Ammon's horn (tissue), 1 donor: ENCODE measurements at regions not wholly inside any gene's neighbourhood (a gene's known extent, or its start where the extent isn't known, plus 50 kb on each side); places are given as distances from the start of the nearest gene placed in this dataset.
A peak's percentile ranks its signal among the peaks of the same experiment; 100 is the strongest.
"Not testable (repeated sequence)": the region's sequence is repeated elsewhere in the genome, so short reads cannot be mapped to it uniquely, and the experiment has no call there.

ENCODE experiments used
- DNase-seq: peaks from one replicate; pipeline ENCODE4 v3.0.0-alpha.2; 2016; ENCODE audit warnings: low spot score

- DNase-seq, result no peak
These were observed 647.8 kb downstream of the CDH9 start for GRCh38 chr5:26390608-26391007.

DNA sequence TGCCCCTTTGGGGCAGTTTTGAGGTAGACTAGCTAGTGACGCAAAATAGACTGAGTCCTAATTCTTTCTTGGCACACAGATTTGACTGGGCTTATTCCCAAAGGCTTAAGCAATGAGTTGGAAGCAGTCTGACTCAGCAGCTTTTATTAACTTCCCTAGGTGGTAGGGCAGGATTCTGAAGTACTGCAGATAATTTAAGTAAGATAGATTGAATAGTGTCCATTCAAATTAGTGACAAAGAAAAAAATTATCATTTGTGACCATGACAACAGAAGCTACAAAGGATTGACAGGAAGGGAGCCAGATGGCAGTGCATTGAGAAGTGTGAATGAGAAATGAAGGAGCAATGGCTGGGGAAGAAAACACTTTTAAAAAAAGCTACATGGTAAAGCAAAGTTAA, 649.4 kb downstream of the CDH9 start:
- peak; percentile 58 for DNase-seq

DNA sequence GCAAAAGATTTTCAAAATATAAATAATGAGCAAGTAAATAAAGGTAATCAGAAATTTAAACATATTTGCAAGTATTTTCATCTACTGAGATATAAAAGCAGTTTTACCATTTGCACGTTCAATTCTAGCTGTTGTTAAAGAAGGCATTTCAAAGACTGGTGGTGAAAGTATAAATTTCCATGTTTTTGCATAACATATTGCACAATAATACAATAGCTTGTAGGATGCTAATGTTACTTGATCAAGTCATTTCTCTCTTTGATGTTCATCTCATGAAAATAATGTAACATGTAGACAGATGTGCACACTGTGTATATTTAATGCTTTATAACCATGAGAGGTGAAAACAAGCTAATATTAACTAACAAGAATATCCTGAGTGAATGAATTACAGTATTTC, 651.9 kb downstream of the CDH9 start:
- DNase-seq, result no peak

DNA sequence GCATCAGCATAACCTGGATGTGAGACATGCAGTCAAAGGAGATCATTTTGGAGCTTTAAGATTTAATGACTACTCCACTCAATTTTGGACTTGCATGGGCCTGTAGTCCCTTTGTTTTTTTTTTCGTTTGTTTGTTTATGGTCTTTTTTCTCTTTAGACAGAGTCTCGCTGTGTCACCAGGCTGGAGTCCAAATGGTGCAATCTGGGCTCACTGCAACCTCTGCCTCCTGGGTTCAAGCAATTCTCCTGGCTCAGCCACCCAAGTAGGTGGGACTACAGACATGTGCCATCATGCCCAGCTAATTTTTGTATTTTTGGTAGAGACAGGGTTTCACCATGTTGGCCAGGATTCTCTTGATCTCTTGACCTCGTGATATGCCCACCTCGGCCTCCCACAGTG, 673.8 kb downstream of the CDH9 start:
- not testable (repeated sequence) for DNase-seq

DNA sequence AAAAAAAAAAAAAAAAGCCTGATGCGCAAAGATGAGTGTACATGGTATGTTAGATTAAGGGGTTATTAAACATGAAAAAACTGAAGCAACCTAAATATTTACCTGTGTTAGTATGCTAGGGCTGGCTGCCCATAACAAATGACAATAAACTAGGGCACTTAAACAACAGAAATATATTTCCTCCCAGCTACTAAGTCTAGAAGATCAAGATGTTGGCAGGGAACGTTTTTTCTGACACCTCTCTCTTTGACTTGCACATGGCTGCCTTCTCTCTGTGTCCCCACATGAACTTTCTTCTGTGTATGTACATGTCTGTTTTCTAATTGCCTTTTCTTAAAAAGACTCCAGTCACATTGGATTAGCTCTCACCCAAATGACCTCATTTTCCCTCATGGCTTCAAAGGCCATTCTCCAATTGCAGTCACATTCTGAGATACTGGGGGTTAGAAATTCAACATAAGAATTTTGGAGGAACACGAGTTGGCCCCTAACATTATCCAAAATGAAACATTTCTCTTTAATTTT, 694.5 kb downstream of the CDH9 start:
- DNase-seq, result no peak

- DNase-seq, result no peak
These were observed 698.8 kb downstream of the CDH9 start for GRCh38 chr5:26339576-26339975.

GRCh38 chr5:26329562-26330189, 708.7 kb downstream of the CDH9 start:
- peak; percentile 34 for DNase-seq

DNA sequence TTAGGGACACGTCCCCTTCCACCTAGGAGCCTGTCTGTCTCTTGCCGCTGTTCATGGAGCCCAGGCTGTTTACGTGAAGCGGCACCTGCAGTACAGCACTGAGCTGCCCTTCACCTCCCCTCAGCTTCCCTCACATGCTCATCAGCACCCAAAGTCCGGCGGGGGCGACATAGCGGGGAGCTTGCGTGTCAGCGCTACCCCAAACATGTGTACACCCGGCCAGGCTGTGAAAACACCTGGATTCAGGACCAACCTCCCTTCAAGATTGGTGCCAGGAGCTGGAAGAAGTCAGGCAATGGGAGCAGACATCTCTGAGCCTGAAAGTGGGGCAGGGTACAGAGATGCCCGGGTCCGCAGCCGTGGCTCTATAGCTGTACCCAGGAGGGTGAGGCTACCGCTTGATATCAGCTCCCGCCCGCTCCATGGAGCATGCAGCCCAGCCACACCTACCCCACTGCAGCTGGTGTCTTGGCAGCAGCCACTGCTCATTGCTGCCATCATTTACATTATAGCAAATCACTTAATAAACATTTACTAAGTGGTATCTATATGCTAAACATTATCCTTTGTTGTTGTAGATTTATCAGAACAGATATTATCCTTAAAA, 712.1 kb downstream of the CDH9 start:
- DNase-seq, result no peak

DNA sequence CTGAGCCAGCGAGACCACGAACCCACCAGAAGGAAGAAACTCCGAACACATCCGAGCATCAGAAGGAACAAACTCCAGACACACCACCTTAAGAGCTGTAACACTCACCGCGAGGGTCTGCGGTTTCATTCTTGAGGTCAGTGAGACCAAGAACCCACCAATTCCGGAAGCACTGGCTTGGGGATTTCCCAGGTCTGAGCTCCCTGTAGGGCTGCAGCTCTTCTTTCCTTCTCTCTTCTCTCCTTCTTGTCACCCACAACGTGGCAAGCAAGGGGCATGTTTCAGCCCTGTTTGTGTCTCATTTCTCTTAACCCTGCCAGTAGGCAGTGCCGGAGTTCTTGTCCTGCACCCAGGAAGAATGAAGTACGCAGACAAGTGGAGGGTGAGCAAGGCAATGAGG, 713.0 kb downstream of the CDH9 start:
- not testable (repeated sequence) for DNase-seq

GRCh38 chr5:26324273-26324895, 714.0 kb downstream of the CDH9 start:
- DNase-seq, result not testable (repeated sequence)

DNA sequence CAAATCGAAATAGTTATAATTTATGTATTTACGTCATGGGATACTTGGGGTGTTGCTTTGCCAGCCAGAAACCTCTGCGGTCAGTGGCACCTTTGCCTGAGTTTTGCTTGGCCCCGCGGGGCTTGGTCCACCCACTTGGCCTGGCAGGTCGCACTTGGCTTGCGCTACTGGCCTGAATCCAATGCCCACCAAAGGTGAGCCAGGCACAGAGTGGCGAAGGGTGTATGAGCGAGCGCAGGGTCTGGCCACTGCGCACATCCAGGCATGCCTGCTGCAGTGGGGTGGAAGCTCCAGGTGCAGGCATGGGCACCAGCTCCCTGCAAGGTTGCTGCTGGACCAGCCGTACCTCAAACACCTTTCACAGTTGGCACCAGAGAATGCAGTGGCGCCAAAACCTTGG, 714.6 kb downstream of the CDH9 start:
- DNase-seq, result no peak

- no peak for DNase-seq
These were observed 717.1 kb downstream of the CDH9 start for GRCh38 chr5:26321278-26321677.

DNA sequence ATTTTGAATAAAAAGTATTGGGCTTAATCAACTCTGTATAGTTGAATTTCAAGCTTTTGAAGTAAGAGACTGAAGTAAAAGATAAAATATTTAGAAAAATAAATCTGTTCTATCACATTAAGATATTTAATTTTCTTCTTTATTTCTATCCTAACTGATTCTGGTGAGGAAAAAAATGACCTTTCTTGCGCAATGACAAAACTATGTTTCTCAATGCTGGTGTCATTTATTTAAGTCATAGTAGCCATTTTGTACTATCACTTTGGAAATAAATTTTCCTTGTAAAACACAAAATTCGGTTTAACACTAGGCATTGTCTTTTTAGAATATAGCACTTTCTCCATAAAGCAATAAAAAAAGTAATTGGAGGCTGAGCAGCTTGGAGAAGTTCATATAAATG, 728.0 kb downstream of the CDH9 start:
- no peak for DNase-seq

GRCh38 chr5:26295541-26295940, 742.8 kb downstream of the CDH9 start:
- peak; percentile 3 for DNase-seq

- no peak for DNase-seq
These were observed 756.2 kb downstream of the CDH9 start for GRCh38 chr5:26282190-26282589.

DNA sequence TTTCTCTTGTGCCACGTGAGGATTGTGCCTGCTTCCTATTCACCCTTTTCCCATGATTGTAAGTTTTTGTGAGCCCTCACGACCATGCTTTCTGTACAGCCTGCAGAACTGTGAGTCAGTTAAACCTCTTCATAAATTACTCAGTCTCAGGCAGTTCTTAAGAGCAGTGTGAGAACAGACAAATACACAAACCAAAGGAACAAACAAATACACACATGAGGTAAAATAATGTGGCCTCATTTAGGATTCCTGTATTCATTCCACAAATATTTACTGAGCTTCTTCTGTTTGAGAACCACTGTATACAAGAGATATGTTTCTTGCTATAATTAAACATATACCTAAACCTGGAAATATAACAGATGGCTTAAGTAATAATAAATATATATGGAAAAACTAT, 760.3 kb downstream of the CDH9 start:
- no peak for DNase-seq

- peak; percentile 43 for DNase-seq
These were observed 779.3 kb downstream of the CDH9 start for GRCh38 chr5:26259081-26259480.

GRCh38 chr5:26245321-26245720, 793.1 kb downstream of the CDH9 start:
- no peak for DNase-seq

GRCh38 chr5:26239588-26239987, 798.8 kb downstream of the CDH9 start:
- DNase-seq, result no peak

DNA sequence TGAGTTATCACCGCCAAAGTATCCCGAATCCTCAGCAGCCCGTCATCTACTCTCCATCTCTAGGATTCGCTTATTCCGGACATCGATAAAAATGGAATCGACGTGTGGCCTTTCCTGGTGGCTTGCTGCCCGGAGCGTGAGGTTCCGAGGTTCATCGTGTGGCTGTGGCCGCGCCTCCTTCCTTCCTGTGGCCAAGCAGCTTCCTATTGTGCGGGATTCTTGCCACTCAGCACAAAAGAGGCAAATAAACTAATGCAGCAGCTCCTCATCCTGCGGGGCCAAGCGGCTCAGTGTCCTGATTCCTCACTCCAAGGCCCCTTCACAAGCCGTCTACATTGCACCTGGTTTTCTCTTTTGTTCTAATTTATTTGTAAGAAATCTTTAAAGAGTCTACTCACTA, 800.9 kb downstream of the CDH9 start:
- DNase-seq, result no peak

GRCh38 chr5:26236936-26237335, 801.5 kb downstream of the CDH9 start:
- DNase-seq, result no peak

GRCh38 chr5:26232706-26233105, 805.7 kb downstream of the CDH9 start:
- no peak for DNase-seq

DNA sequence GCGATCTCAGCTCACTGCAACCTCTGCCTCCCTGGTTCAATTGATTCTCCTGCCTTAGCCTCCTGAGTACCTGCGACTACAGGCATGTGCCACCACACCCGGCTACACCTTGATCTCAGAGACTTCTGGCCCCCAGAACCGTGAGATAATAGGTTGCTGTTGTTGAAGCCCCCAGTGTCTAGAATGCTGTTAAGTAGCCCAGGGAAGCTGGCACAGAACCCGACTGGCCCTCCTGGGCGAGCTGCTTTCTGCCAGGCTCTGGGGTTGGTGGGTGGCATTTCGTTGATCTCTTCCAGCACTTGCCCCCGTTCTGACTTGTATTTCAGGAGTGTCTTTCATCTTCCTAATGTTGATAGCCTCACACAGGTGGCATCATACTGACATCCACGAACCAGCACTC, 807.1 kb downstream of the CDH9 start:
- DNase-seq, result no peak

- DNase-seq, result no peak
These were observed 808.5 kb downstream of the CDH9 start for GRCh38 chr5:26229848-26230247.
